ENCODE measurements at regions not wholly inside any gene's neighbourhood (a gene's known extent, or its start where the extent isn't known, plus 50 kb on each side); places are given as distances from the start of the nearest gene placed in this dataset.

DNA sequence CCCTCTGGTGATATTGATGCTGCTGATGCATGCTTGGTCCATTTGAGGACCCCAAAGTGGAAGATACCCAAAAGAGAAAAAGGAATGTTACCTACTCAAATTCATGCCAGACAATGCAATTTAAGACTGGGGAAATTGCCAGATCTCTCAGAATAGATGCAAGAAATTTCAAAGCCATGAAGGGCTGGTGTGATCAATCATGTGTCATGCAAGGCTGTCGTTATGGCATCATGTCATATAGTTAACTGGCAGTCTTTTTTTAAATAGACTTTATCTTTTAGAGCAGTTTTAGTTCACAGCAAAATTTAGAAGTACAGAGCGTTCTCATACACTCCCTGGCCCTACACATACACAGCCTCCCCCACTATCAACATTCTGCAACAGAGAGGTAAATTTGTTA lies 53.1 kb upstream of the ABHD2 start:
- TF ChIP-seq, protein P1, sequence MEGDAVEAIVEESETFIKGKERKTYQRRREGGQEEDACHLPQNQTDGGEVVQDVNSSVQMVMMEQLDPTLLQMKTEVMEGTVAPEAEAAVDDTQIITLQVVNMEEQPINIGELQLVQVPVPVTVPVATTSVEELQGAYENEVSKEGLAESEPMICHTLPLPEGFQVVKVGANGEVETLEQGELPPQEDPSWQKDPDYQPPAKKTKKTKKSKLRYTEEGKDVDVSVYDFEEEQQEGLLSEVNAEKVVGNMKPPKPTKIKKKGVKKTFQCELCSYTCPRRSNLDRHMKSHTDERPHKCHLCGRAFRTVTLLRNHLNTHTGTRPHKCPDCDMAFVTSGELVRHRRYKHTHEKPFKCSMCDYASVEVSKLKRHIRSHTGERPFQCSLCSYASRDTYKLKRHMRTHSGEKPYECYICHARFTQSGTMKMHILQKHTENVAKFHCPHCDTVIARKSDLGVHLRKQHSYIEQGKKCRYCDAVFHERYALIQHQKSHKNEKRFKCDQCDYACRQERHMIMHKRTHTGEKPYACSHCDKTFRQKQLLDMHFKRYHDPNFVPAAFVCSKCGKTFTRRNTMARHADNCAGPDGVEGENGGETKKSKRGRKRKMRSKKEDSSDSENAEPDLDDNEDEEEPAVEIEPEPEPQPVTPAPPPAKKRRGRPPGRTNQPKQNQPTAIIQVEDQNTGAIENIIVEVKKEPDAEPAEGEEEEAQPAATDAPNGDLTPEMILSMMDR (IDR thresholded peaks at IDR 0.05; ENCODE audit: low read depth, low read length): no peak

DNA sequence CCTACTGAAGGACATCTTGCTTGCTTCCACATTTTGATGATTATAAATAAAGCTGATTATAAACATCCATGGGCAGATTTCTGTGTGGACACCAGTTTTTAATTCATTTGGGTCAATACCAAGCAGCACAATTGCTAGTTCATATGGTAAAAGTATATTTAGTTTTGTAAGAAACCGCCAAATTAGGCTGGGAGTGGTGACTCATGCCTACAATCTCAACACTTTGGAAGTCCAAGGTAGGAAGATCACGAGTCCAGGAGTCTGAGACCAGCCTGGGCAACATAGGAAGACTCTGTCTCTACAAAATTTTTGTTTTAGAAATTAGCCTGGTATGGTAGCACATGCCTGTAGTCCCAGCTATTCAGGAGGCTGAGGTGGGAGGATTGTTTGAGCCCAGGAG lies 52.6 kb upstream of the ABHD2 start:
- no peak for DNase-seq
- Histone ChIP-seq H3K4me3 (ENCODE audit: low read depth, low read length) (no peak overlapping the region), H3K36me3 (no peaks in the 10 kb centered on the region), H3K9me3 (ENCODE audit: severe bottlenecking) (no peaks in the 10 kb centered on the region), H3K27ac (no peak overlapping the region), H3K27me3 (ENCODE audit: insufficient read depth, low read depth, severe bottlenecking) (no peaks in the 10 kb centered on the region)
- TF ChIP-seq, protein P1 (IDR thresholded peaks at IDR 0.05; ENCODE audit: low read depth, low read length): no peak

More for the DNA sequence above, 53.1 kb upstream of the ABHD2 start:
- H3K4me3 ChIP-seq (ENCODE audit: low read depth, low read length): no peak overlapping the region
- H3K27ac ChIP-seq: no peak overlapping the region
- H3K27me3 ChIP-seq (ENCODE audit: insufficient read depth, low read depth, severe bottlenecking): no peaks in the 10 kb centered on the region
- H3K36me3 ChIP-seq: no peaks in the 10 kb centered on the region
- H3K9me3 ChIP-seq (ENCODE audit: severe bottlenecking): no peaks in the 10 kb centered on the region
- DNase-seq: no peak

DNA sequence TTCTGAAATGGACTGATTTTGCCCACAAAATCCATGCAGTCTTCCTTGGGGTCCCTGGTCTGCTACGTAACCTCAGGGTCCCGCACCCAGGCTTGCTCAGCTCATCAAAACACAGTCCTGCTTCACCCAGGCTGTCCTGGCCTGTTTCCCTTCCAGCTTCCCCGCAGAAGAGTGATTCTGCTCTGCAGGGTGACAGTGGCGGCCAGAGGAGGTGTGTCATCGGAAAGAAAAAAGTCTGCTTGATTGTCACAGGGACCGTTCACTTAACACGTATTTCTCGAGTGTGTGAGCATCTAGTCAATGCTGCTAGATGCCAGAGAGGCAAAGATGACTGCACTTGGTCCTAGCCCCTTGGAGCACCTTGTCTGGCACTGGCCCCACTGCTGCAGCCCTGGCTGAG lies 50.1 kb upstream of the ABHD2 start:
- TF ChIP-seq, protein P1 (IDR thresholded peaks at IDR 0.05; ENCODE audit: low read depth, low read length): no peak
- H3K27ac ChIP-seq: no peak overlapping the region
- no peaks in the 10 kb centered on the region for H3K9me3 ChIP-seq (ENCODE audit: severe bottlenecking)
- DNase-seq: no peak
- H3K36me3 ChIP-seq: no peaks in the 10 kb centered on the region
- H3K27me3 ChIP-seq (ENCODE audit: insufficient read depth, low read depth, severe bottlenecking): no peaks in the 10 kb centered on the region
- no peak overlapping the region for H3K4me3 ChIP-seq (ENCODE audit: low read depth, low read length)
